Osteocyte (in vitro differentiated cells): ENCODE measurements at regions not wholly inside any gene's neighbourhood (a gene's known extent, or its start where the extent isn't known, plus 50 kb on each side); places are given as distances from the start of the nearest gene placed in this dataset.

ENCODE experiments used
- DNase-seq: peaks from one replicate; pipeline ENCODE4 v3.0.0; 2021; ENCODE audit warnings: mixed read lengths; ENCODE audit not compliant: unreplicated experiment; ENCODE audit errors: extremely low spot score
- H3K27ac Mint-ChIP-seq: one replicate; pipeline ENCODE4 v1.8.0; 2021; ENCODE audit warnings: mild to moderate bottlenecking, mixed read lengths; ENCODE audit not compliant: unreplicated experiment
- H3K27me3 Mint-ChIP-seq: one replicate; pipeline ENCODE4 v1.8.0; 2021; ENCODE audit warnings: mixed read lengths; ENCODE audit not compliant: unreplicated experiment
- H3K36me3 Mint-ChIP-seq: one replicate; pipeline ENCODE4 v1.8.0; 2021; ENCODE audit warnings: mixed read lengths; ENCODE audit not compliant: unreplicated experiment
- H3K4me1 Mint-ChIP-seq: one replicate; pipeline ENCODE4 v1.8.0; 2021; ENCODE audit warnings: mixed read lengths; ENCODE audit not compliant: unreplicated experiment
- H3K4me3 Mint-ChIP-seq: one replicate; pipeline ENCODE4 v1.8.0; 2021; ENCODE audit warnings: mild to moderate bottlenecking, moderate library complexity, mixed read lengths; ENCODE audit not compliant: unreplicated experiment
- H3K9me3 Mint-ChIP-seq: one replicate; pipeline ENCODE4 v1.8.0; 2021; ENCODE audit warnings: mixed read lengths; ENCODE audit not compliant: unreplicated experiment
- CTCF ChIP-seq: fragments of 200-600 bp; sonication (generic); IDR thresholded peaks from 2 replicates; pipeline ENCODE4 v1.5.0; 2021; ENCODE audit warnings: antibody characterized with exemption, mild to moderate bottlenecking, moderate library complexity

- no peak for TF ChIP-seq CTCF
- Mint-ChIP-seq H3K36me3 (no peaks in the 10 kb centered on the region), H3K9me3 (peaks cover 3% of the 10 kb centered on the region), H3K27ac (no peak overlapping the region), H3K4me3 (no peak overlapping the region), H3K27me3 (peaks cover 7% of the 10 kb centered on the region), H3K4me1 (no peaks in the 10 kb centered on the region)
- no peak for DNase-seq
Observed at GRCh38 chr18:9008200-9008708, 94.2 kb upstream of the NDUFV2 start.

- Mint-ChIP-seq H3K27me3 (peaks cover 7% of the 10 kb centered on the region), H3K4me3 (no peak overlapping the region), H3K9me3 (no peaks in the 10 kb centered on the region), H3K4me1 (no peaks in the 10 kb centered on the region), H3K36me3 (no peaks in the 10 kb centered on the region), H3K27ac (no peak overlapping the region)
- no peak for TF ChIP-seq CTCF
- no peak for DNase-seq
Observed at GRCh38 chr18:9008709-9009635, 93.5 kb upstream of the NDUFV2 start.

- Mint-ChIP-seq H3K9me3 (no peaks in the 10 kb centered on the region), H3K4me1 (no peaks in the 10 kb centered on the region), H3K4me3 (no peak overlapping the region), H3K36me3 (no peaks in the 10 kb centered on the region), H3K27me3 (peaks cover 7% of the 10 kb centered on the region), H3K27ac (no peak overlapping the region)
- no peak for TF ChIP-seq CTCF
- DNase-seq: no peak
Observed at GRCh38 chr18:9009703-9010488, 92.6 kb upstream of the NDUFV2 start.

- no peak for DNase-seq
- H3K4me3 Mint-ChIP-seq: no peak overlapping the region
- TF ChIP-seq CTCF: no peak
- no peaks in the 10 kb centered on the region for H3K9me3 Mint-ChIP-seq
- H3K4me1 Mint-ChIP-seq: peaks cover 10% of the 10 kb centered on the region
- no peaks in the 10 kb centered on the region for H3K36me3 Mint-ChIP-seq
- H3K27me3 Mint-ChIP-seq: peaks cover 7% of the 10 kb centered on the region
- H3K27ac Mint-ChIP-seq: no peak overlapping the region
Observed at GRCh38 chr18:9011431-9011830, 91.1 kb upstream of the NDUFV2 start.

GRCh38 chr18:9013926-9014373 lies 88.5 kb upstream of the NDUFV2 start:
- no peak for TF ChIP-seq CTCF

More at GRCh38 chr18:9013926-9014373, 88.5 kb upstream of the NDUFV2 start:
- H3K36me3 Mint-ChIP-seq: no peaks in the 10 kb centered on the region
- H3K4me3 Mint-ChIP-seq: no peak overlapping the region
- no peak overlapping the region for H3K27ac Mint-ChIP-seq
- no peak for DNase-seq
- H3K9me3 Mint-ChIP-seq: peaks cover under 1% of the 10 kb centered on the region
- H3K4me1 Mint-ChIP-seq: peaks cover 28% of the 10 kb centered on the region
- H3K27me3 Mint-ChIP-seq: peaks cover 7% of the 10 kb centered on the region
